HCT116 (cell line): ENCODE measurements at regions not wholly inside any gene's neighbourhood (a gene's known extent, or its start where the extent isn't known, plus 50 kb on each side); places are given as distances from the start of the nearest gene placed in this dataset.

Experiments used
- ATAC-seq: fragments of 200-7000 bp; cut with Tn5 transposase; 2 replicates; pipeline ENCODE4 v1.9.1; 2020; ENCODE audit warnings: mild to moderate bottlenecking, moderate library complexity
- BruUV-seq: library from RNA; stranded (reverse); fragments of 400-500 nt; replicated peaks from 2 replicates; lab custom pipeline; 2021; lab: Mats Ljungman, UMichigan
- CTCF ChIA-PET: fragments of 300-600 bp; sonication (Branson Sonifier 250); formaldehyde crosslinking; loops from one replicate; lab custom pipeline; 2021; ENCODE audit warnings: antibody characterized with exemption; lab: Charles Lee
- POLR2A ChIA-PET: fragments of 300-600, 350-600 bp; sonication (Branson Sonifier 250); formaldehyde crosslinking; loops from one replicate; lab custom pipeline; 2021; ENCODE audit warnings: antibody characterized with exemption; lab: Charles Lee
- RAD21 ChIA-PET, 2 experiments: fragments of 300-600 bp; sonication (Branson Sonifier 250); formaldehyde crosslinking; loops; one replicate each; lab custom pipeline; 2023; ENCODE audit warnings: low total read pairs in 2 of 2; ENCODE audit not compliant: uncharacterized antibody in 2 of 2, unreplicated experiment in 2 of 2, low non-redundant PET in 1 of 2; lab: Charles Lee
- DNase-seq: peaks from one replicate; pipeline ENCODE4 v3.0.0-alpha.2; 2010; ENCODE audit warnings: low read depth, low spot score
- H2AFZ ChIP-seq: fragments of 200-600 bp; shearing (Covaris generic), sonication (generic); 2 replicates; pipeline ENCODE4 v1.6.1; 2017; ENCODE audit warnings: low read depth, mixed run types, mixed read lengths, antibody characterized with exemption, low read length; ENCODE audit not compliant: poor library complexity, severe bottlenecking
- H3K27ac ChIP-seq: 2 replicates; pipeline ENCODE4 v1.5.1; 2012; ENCODE audit warnings: low read depth, low read length
- H3K27me3 ChIP-seq: fragments of 200-600 bp; sonication (generic); 2 replicates; pipeline ENCODE4 v1.6.1; 2016; ENCODE audit warnings: mixed run types, low read length, mixed read lengths; ENCODE audit not compliant: insufficient read depth
- H3K36me3 ChIP-seq, 2 experiments: fragments of 200-500 bp in 1 of 2; fragments of 200-600 bp in 1 of 2; sonication (Bioruptor generic) in 1 of 2; sonication (generic) in 1 of 2; 2 replicates each; pipeline versions ENCODE4 v1.5.1 to v1.6.1; 2014 to 2016; ENCODE audit warnings: low read length in 2 of 2, inconsistent platforms in 1 of 2, mixed read lengths in 1 of 2, mixed run types in 1 of 2; ENCODE audit not compliant: insufficient read depth in 2 of 2, control insufficient read depth in 1 of 2
- H3K4me1 ChIP-seq, 2 experiments: fragments of 200-600 bp in 1 of 2; sonication (generic) in 1 of 2; 2 replicates each; pipeline versions ENCODE4 v1.5.1 to v1.6.1; 2012 to 2017; ENCODE audit warnings: low read length in 2 of 2, inconsistent platforms in 1 of 2, mild to moderate bottlenecking in 1 of 2, mixed read lengths in 1 of 2, mixed run types in 1 of 2, moderate library complexity in 1 of 2; ENCODE audit not compliant: insufficient read depth in 2 of 2, control insufficient read depth in 1 of 2
- H3K4me2 ChIP-seq: fragments of 200-600 bp; sonication (generic); 2 replicates; pipeline ENCODE4 v1.6.1; 2017; ENCODE audit warnings: mixed run types, low read length, mixed read lengths
- H3K4me3 ChIP-seq, 2 experiments: fragments of 200-600 bp in 1 of 2; sonication (generic) in 1 of 2; replicated peaks in 1 of 2; 2 replicates each; pipeline ENCODE4 v1.5.1; 2011 to 2016; ENCODE audit warnings: low read length in 2 of 2, control low read depth in 1 of 2, low read depth in 1 of 2, mild to moderate bottlenecking in 1 of 2, mixed read lengths in 1 of 2, mixed run types in 1 of 2
- H3K79me2 ChIP-seq: fragments of 200-600 bp; sonication (generic); 2 replicates; pipeline ENCODE4 v1.6.1; 2017; ENCODE audit warnings: mild to moderate bottlenecking, mixed run types, low read length, moderate library complexity, mixed read lengths; ENCODE audit not compliant: insufficient read depth
- H3K9ac ChIP-seq: fragments of 200-600 bp; sonication (generic); 2 replicates; pipeline ENCODE4 v1.6.1; 2016; ENCODE audit warnings: low read length, mixed read lengths
- H3K9me2 ChIP-seq: fragments of 200-600 bp; sonication (generic), shearing (Covaris generic); 2 replicates; pipeline ENCODE4 v1.6.1; 2017; ENCODE audit warnings: mixed run types, mild to moderate bottlenecking, moderate library complexity; ENCODE audit not compliant: insufficient read depth
- H3K9me3 ChIP-seq, 2 experiments: fragments of 200-500 bp in 1 of 2; fragments of 200-600 bp in 1 of 2; sonication (Bioruptor generic) in 1 of 2; sonication (generic) in 1 of 2; 2 replicates each; pipeline ENCODE4 v1.6.1; 2014 to 2017; ENCODE audit warnings: low read length in 2 of 2, mixed read lengths in 2 of 2, inconsistent platforms in 1 of 2, low read depth in 1 of 2, mild to moderate bottlenecking in 1 of 2, mixed run types in 1 of 2, moderate library complexity in 1 of 2; ENCODE audit not compliant: control insufficient read depth in 1 of 2, insufficient read depth in 1 of 2
- H4K20me1 ChIP-seq: fragments of 200-600 bp; sonication (generic), shearing (Covaris generic); 2 replicates; pipeline ENCODE4 v1.6.1; 2017; ENCODE audit warnings: mixed run types, mild to moderate bottlenecking, moderate library complexity; ENCODE audit not compliant: insufficient read depth
- CBX3 ChIP-seq: IDR thresholded peaks from 2 replicates; pipeline ENCODE4 v1.6.1; 2012; ENCODE audit warnings: low read depth
- CTCF ChIP-seq, 3 experiments: fragments of 200-600 bp in 1 of 3; sonication (generic) in 1 of 3; IDR thresholded peaks in 2 of 3; conservative IDR thresholded peaks in 1 of 3; 2 replicates each; pipeline ENCODE4 v1.5.1; 2012 to 2017; ENCODE audit warnings: low read depth in 2 of 3, low read length in 2 of 3, antibody characterized with exemption in 1 of 3, borderline replicate concordance in 1 of 3, control low read depth in 1 of 3, mild to moderate bottlenecking in 1 of 3, mixed read lengths in 1 of 3, mixed run types in 1 of 3, moderate library complexity in 1 of 3; ENCODE audit not compliant: insufficient read depth in 1 of 3
- EGR1 ChIP-seq: IDR thresholded peaks from 2 replicates; pipeline ENCODE4 v1.6.1; 2012; ENCODE audit warnings: low read depth
- ELF1 ChIP-seq: IDR thresholded peaks from 2 replicates; pipeline ENCODE4 v1.6.1; 2012; ENCODE audit warnings: low read depth, borderline replicate concordance
- EZH2 ChIP-seq: fragments of 200-600 bp; sonication (generic); IDR thresholded peaks from 2 replicates; pipeline ENCODE4 v1.6.1; 2017; ENCODE audit warnings: antibody characterized with exemption, mixed run types
- MAX ChIP-seq: IDR thresholded peaks from 2 replicates; pipeline ENCODE4 v1.6.1; 2012
- POLR2AphosphoS5 ChIP-seq: IDR thresholded peaks from 2 replicates; pipeline ENCODE4 v1.6.1; 2011; ENCODE audit warnings: mild to moderate bottlenecking, low read depth, low read length, moderate library complexity
- REST ChIP-seq: IDR thresholded peaks from 2 replicates; pipeline ENCODE4 v1.6.1; 2012; ENCODE audit warnings: low read depth
- SP1 ChIP-seq: IDR thresholded peaks from 2 replicates; pipeline ENCODE4 v1.6.1; 2012; ENCODE audit warnings: low read depth
- ZFX ChIP-seq: fragments of 450-650 bp; IDR thresholded peaks from 2 replicates; pipeline ENCODE4 v1.6.1; 2017
- intact Hi-C: fragments of 100-400 bp; cut with micrococcal nuclease; formaldehyde crosslinking; loops from 2 replicates; pipeline ENCODE4 v1.10.0; 2022
- TF ChIP-seq, protein P1 (sequence below): IDR thresholded peaks from 2 replicates; pipeline ENCODE4 v1.6.1; 2011; ENCODE audit warnings: mild to moderate bottlenecking, low read length, moderate library complexity; ENCODE audit not compliant: insufficient replicate concordance; ENCODE audit errors: extremely low read depth

GRCh38 chr20:39638731-39639130 lies 676.6 kb downstream of the DHX35 start:
- ChIA-PET CTCF (no interaction called here), POLR2A (no interaction called here), RAD21 (no interaction called here)
- Histone ChIP-seq H3K4me1 (no peaks in the 10 kb centered on the region), H3K4me2 (no peak overlapping the region), H3K4me3 (no peak overlapping the region), H3K79me2 (no peaks in the 10 kb centered on the region), H3K9ac (no peak overlapping the region), H4K20me1 (no peaks in the 10 kb centered on the region), H2AFZ (no peak overlapping the region), H3K9me2 (no peaks in the 10 kb centered on the region), H3K9me3 (no peaks in the 10 kb centered on the region; a peak in 2 of 4 replicates), H3K27me3 (no peaks in the 10 kb centered on the region), H3K27ac (no peak overlapping the region), H3K36me3 (no peaks in the 10 kb centered on the region)
- DNase-seq: no peak
- intact Hi-C loops: no loop called here
- no TSS peak for BruUV-seq
- TF ChIP-seq CTCF (IDR thresholded peaks at IDR 0.05 in 2 of 3, conservative IDR thresholded peaks at IDR 0.05 in 1 of 3; ENCODE audit: borderline replicate concordance in 1 of 3, insufficient read depth in 1 of 3, low read depth in 2 of 3, low read length in 2 of 3) (no peak), ZFX (no peak), MAX (no peak), ELF1 (no peak), SP1 (no peak), EZH2 (no peak), POLR2AphosphoS5 (no peak), CBX3 (no peak), REST (no peak), EGR1 (no peak)
- TF ChIP-seq, protein P1, sequence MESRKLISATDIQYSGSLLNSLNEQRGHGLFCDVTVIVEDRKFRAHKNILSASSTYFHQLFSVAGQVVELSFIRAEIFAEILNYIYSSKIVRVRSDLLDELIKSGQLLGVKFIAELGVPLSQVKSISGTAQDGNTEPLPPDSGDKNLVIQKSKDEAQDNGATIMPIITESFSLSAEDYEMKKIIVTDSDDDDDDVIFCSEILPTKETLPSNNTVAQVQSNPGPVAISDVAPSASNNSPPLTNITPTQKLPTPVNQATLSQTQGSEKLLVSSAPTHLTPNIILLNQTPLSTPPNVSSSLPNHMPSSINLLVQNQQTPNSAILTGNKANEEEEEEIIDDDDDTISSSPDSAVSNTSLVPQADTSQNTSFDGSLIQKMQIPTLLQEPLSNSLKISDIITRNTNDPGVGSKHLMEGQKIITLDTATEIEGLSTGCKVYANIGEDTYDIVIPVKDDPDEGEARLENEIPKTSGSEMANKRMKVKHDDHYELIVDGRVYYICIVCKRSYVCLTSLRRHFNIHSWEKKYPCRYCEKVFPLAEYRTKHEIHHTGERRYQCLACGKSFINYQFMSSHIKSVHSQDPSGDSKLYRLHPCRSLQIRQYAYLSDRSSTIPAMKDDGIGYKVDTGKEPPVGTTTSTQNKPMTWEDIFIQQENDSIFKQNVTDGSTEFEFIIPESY: no peak
- ATAC-seq: no peak
